ENCODE measurements at regions not wholly inside any gene's neighbourhood (a gene's known extent, or its start where the extent isn't known, plus 50 kb on each side); places are given as distances from the start of the nearest gene placed in this dataset.

GRCh38 chr4:180052629-180053028 lies 2190.6 kb upstream of the TENM3 start:
- DNase-seq (ENCODE audit: low spot score), result no peak

GRCh38 chr4:180054291-180054690 lies 2188.9 kb upstream of the TENM3 start:
- DNase-seq (ENCODE audit: low spot score), result peak; percentile 42

DNA sequence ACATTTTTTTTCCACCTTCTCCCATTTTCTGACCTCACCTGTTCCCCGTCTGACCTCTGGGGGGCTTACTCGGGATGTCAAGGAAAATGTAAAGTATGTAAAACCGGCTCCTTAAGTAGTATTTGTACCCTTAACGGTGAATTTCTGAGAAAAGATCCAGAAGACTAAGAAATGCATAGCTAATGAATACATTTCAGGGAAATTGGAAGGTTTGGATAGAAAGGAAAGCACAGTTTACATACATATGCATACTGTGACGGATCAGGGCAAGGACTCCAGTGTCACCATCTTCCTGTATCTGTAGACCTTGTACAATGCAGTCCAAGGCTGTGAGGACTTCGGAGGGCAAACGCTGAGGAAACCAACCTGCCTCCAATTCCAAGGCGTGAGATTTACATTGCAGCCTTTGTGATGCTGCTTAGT lies 2185.9 kb upstream of the TENM3 start:
- peak; percentile 9 for DNase-seq (ENCODE audit: low spot score)

GRCh38 chr4:180057891-180058671 lies 2185.1 kb upstream of the TENM3 start:
- peak; percentile 18 for DNase-seq (ENCODE audit: low spot score)

DNA sequence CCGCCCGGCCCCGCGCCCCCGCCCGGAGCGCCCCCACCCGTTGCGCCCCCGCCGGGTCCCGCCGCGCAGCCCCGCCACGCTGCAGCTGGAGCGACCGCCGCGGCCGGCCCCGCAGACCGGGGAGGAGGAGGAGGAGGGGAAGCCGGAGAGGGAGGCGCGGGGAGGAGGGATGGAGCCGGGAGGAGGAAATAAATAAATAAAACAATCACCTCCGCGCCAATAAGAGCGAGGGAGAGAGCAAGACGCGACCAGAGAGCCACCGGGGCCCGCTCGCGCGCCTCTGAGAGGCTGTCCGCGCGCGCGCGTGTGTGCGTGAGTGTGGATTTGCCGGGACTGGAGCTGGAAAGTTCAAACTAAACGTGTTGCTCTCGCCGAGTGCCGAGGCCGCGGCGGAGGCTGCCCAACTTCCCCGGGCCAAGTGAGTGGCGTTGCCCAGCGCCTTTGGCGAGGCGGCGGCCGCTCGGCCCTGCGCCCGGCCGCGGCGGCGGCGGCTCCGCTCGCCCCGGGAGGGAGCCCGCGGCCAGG lies 2184.4 kb upstream of the TENM3 start:
- DNase-seq (ENCODE audit: low spot score), result peak; percentile 58

DNA sequence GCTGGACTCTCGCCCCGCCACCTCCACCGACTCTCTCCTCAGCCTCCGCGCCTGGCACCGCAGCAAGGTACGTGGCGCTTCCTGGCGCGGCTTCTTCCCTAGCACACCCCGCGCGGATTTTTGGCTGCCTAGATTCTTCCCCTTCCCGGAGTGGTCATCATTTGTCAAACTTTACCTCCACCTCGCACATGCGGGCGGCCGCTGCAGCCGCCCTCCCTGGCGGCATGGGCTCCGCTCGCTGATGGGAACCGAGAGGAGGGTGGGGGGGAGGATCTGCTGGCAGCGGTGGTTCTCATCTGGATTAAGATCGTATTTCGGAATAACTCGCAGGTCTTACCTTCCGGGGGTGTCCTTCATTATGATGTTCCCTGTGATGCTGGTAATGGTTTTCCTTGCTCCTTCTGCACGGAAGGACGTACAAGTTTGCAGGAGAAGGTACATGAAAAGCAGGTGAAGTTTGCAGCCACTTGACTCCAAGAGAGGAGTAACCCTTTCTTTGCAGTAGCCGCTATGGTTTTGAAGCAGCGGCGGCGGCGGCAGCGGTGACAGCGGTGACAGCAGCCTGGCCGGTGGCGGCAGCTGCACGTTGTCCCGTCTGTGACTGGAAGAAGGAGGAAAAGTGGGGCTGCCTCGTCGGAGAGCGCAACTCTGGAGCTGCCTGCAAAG lies 2183.9 kb upstream of the TENM3 start:
- DNase-seq (ENCODE audit: low spot score), result peak; percentile 27

GRCh38 chr4:180060159-180060889 lies 2182.9 kb upstream of the TENM3 start:
- DNase-seq (ENCODE audit: low spot score), result peak; percentile 29

- DNase-seq (ENCODE audit: low spot score), result no peak
Measured at GRCh38 chr4:180081072-180081471, 2162.1 kb upstream of the TENM3 start.

- no peak for DNase-seq (ENCODE audit: low spot score)
Measured at GRCh38 chr4:180084561-180084960, 2158.6 kb upstream of the TENM3 start.

- peak; percentile 59 for DNase-seq (ENCODE audit: low spot score)
Measured at GRCh38 chr4:180086480-180087190, 2156.6 kb upstream of the TENM3 start.

DNA sequence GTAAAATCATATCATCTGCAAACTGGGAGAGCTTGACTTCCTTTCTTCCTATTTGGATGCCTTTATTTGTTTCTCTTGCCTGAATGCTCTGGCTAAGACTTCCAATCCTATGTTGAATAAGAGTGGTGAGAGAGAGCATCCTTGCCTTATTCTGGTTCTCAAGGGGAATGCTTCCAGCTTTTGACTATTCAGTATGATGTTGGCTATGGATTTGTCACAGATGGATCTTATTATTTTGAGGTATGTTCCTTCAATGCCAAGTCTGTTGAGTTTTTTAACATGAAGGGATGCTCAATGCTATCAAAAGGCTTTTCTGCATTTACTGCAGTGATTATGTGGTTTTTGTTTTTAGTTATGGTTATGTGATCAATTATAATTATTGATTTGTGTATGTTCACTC lies 2144.6 kb upstream of the TENM3 start:
- DNase-seq (ENCODE audit: low spot score), result no peak

GRCh38 chr4:180099957-180100356 lies 2143.2 kb upstream of the TENM3 start:
- DNase-seq (ENCODE audit: low spot score), result no peak

- DNase-seq (ENCODE audit: low spot score), result no peak
Measured at GRCh38 chr4:180100433-180101344, 2142.5 kb upstream of the TENM3 start.

DNA sequence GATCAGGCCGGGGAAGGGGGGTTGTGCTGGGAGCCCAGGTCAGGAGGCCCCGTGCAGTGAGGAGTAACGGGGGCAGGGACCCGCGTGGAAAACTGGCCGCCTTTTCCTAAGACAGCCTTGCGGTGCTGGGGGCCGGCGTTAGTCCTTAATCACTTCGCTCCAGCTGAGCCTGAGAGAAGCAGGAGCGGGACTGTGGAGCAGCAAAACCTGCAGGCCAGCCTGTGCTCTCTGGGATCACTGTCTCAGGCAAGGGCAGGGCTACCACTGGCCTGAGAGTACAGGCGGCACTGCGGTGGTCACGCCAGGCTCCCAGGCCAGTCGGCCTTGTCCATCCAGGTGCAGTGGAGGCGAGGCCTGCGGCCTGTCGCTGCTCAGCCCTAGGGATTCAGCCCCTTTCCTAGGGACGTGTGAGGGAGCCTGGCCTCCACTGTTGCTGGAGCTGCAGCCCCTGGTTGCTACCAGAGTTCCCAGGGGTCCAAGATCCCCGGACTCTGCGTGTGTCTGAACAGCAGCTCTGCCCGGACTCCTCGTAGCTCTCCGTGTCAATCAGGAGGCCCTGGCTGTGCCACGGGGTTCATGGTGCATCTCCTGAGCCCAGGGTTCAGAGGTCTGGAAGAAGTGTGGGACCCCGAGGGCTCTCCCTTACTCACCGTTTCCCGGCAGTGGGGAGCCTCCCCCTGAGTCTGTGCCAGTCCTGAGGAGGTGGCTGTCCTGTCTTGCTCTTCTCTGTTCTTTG lies 2141.7 kb upstream of the TENM3 start:
- no peak for DNase-seq (ENCODE audit: low spot score)

- no peak for DNase-seq (ENCODE audit: low spot score)
Measured at GRCh38 chr4:180103794-180104193, 2139.4 kb upstream of the TENM3 start.

DNA sequence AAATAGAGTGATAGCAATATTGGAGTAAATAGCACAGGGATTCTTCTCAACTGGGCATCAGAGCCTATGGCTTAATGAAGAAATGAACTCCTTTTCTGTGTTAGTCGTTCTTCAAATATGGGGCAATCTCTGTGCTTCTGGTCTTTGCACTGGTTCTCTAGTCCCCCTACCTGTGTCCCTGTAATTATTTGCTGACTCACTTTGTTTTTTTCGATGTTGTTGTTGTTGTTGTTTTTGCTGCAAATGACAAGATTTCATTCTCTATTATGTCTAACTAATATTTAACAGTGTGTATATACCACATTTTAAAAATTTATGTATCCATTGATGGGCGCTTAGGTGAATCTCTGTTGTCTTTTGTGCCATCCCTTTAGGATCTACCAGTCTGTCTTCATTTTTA lies 2137.8 kb upstream of the TENM3 start:
- DNase-seq (ENCODE audit: low spot score), result no peak

DNA sequence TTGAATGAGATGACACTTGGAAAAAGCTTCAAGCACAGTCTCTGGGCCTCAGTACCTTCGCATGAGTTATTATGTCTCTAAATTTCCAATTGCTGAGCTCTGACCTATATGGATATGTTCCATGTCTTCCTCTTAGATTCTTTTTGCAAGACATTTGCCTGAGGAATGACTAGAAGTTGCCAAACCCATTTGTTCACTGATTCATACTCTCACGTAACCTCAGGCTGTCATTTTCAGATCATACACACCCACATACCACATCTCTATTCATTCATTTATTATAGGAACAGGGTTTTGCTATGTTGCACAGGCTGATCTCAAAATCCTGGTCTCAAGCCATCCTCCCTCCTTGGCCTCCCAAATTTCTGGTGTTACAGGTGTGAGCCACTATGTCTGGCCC lies 2137.1 kb upstream of the TENM3 start:
- no peak for DNase-seq (ENCODE audit: low spot score)

GRCh38 chr4:180106997-180107396 lies 2136.2 kb upstream of the TENM3 start:
- DNase-seq (ENCODE audit: low spot score), result no peak

DNA sequence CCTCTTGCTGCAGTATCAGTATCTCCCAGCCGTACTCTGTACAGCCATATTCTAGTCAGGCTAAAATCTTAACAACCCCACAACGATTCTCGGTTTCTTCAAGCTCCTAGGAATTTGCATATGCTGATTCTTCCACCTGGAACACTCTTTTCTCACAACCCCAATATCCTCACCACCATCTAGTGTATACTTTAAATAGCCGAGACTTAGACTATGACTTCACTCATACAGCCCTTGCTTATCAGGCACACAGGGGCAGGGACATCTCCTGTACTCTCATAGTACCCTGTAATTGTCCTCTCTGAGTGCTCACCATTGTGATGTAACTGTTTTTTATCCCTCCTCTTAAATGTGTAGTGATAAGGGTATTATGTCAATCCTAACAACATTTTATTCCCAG lies 2126.4 kb upstream of the TENM3 start:
- no peak for DNase-seq (ENCODE audit: low spot score)

DNA sequence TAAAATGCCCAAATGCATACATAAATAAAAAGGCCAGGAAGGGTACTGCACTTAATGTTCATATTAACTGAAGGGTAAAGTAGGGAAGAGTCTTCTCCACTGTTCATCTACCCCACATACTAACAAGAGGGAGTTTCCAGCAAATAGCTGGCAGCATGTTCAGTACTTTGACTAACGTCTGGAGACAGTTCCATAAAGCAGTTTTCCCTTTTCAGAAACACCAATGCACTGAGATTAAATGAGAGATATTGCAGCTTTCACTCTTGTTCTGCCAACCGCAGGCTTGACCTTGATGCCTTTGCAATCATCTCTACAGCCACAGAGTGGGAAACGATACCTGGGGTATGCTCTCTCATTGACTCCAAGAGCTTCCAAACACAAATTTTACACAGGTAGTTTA lies 2123.1 kb upstream of the TENM3 start:
- DNase-seq (ENCODE audit: low spot score), result no peak

Measured in globus pallidus (tissue), 1 donor.